ENCODE measurements at regions not wholly inside any gene's neighbourhood (a gene's known extent, or its start where the extent isn't known, plus 50 kb on each side); places are given as distances from the start of the nearest gene placed in this dataset.

GRCh38 chr1:82387012-82387366 lies 586.3 kb downstream of the ADGRL2 start:
- dilution Hi-C loops (cut with HindIII; ENCODE audit: low sequenced_read_pairs, unreplicated experiment) (no loop called here), in situ Hi-C loops (cut with MboI; ENCODE audit: low sequenced_read_pairs) (no loop called here), intact Hi-C loops (cut with micrococcal nuclease) (no loop called here)
- no peak overlapping the region for H4K91ac ChIP-seq (ENCODE audit: insufficient read depth, low read depth, low read length)
- POLR2A ChIA-PET (ENCODE audit: unreplicated experiment): no interaction called here
- DNase-seq (no peak), ATAC-seq (ENCODE audit: low read depth) (no peak)
- no peak overlapping the region for H2BK20ac ChIP-seq (ENCODE audit: low read depth, low read length)
- no peak overlapping the region for H2AFZ ChIP-seq (replicated peaks; ENCODE audit: low read length, poor library complexity)
- no peak overlapping the region for H3K56ac ChIP-seq (ENCODE audit: extremely low read depth, insufficient read depth, low read length)
- no peak for TF ChIP-seq RAD21 (IDR thresholded peaks at IDR 0.05; ENCODE audit: low read length)
- no peak for TF ChIP-seq NFE2L2 (IDR thresholded peaks at IDR 0.05; ENCODE audit: low read depth, low read length)
- no peak for TF ChIP-seq RCOR1 (IDR thresholded peaks at IDR 0.05; ENCODE audit: insufficient replicate concordance, low read length)
- TF ChIP-seq SMC3 (IDR thresholded peaks at IDR 0.05; ENCODE audit: low read depth, low read length): no peak
- no peak for TF ChIP-seq ELK1 (IDR thresholded peaks at IDR 0.05; ENCODE audit: borderline replicate concordance, low read depth, low read length)
- no peak for TF ChIP-seq BHLHE40 (IDR thresholded peaks at IDR 0.05; ENCODE audit: low read depth, low read length)
- TF ChIP-seq MXI1 (IDR thresholded peaks at IDR 0.05; ENCODE audit: borderline replicate concordance, low read depth, low read length): no peak
- TF ChIP-seq POLR2A (IDR thresholded peaks at IDR 0.05; ENCODE audit: low read depth, low read length): no peak
- TF ChIP-seq CHD1 (IDR thresholded peaks at IDR 0.05; ENCODE audit: low read depth, low read length): no peak
- no peak for TF ChIP-seq MAZ (IDR thresholded peaks at IDR 0.05; ENCODE audit: borderline replicate concordance, low read depth, low read length)
- no peak for TF ChIP-seq MAFK (IDR thresholded peaks at IDR 0.05; ENCODE audit: low read depth, low read length)
- no peak for TF ChIP-seq CTCF (conservative IDR thresholded peaks at IDR 0.05; ENCODE audit: low read depth, low read length)
- TF ChIP-seq FOS (IDR thresholded peaks at IDR 0.05; ENCODE audit: low read depth, low read length): no peak
- TF ChIP-seq CEBPB (IDR thresholded peaks at IDR 0.05; ENCODE audit: low read depth, low read length): no peak
- H3K4me3 ChIP-seq (ENCODE audit: insufficient read depth, low read depth, low read length): no peak overlapping the region
- no TSS peak for BruUV-seq (replicated peaks)
- no peak overlapping the region for H3K23ac ChIP-seq (ENCODE audit: low read depth, low read length)
- no peak overlapping the region for H4K5ac ChIP-seq (ENCODE audit: low read depth, low read length)
- no peak overlapping the region for H3K18ac ChIP-seq (ENCODE audit: low read depth, low read length)
- peaks cover 5% of the 10 kb centered on the region for H3K9me3 ChIP-seq (ENCODE audit: control insufficient read depth, insufficient read depth, low read length)
- no peaks in the 10 kb centered on the region for H3K4me1 ChIP-seq (ENCODE audit: control insufficient read depth, insufficient read depth, low read length)
- no peaks in the 10 kb centered on the region for H3K27me3 ChIP-seq (ENCODE audit: control insufficient read depth, insufficient read depth, low read length)
- no peak overlapping the region for H2AK5ac ChIP-seq (ENCODE audit: low read depth, low read length)
- no peak overlapping the region for H3K4ac ChIP-seq (ENCODE audit: low read depth, low read length)
- no CpG with 5 or more reads among the region's 2 CpGs for WGBS, 2 experiments (ENCODE audit: extremely low coverage in 2 of 2, insufficient read length in 1 of 2)
- H4K8ac ChIP-seq (ENCODE audit: low read depth in 2 of 2, low read length in 2 of 2): no peak overlapping the region
- no peak overlapping the region for H2AK9ac ChIP-seq (replicated peaks; ENCODE audit: low read depth, low read length, poor library complexity)
- H3K14ac ChIP-seq (replicated peaks; ENCODE audit: low read depth, low read length): no peak overlapping the region
- no peak overlapping the region for H3K9ac ChIP-seq (ENCODE audit: low read depth, low read length)
- no peaks in the 10 kb centered on the region for H3K9me1 ChIP-seq (ENCODE audit: insufficient read depth, low read length)
- H2BK120ac ChIP-seq (ENCODE audit: low read depth, low read length): no peak overlapping the region
- no peaks in the 10 kb centered on the region for H3K36me3 ChIP-seq (ENCODE audit: control insufficient read depth, insufficient read depth, low read length)
- no peak overlapping the region for H2BK15ac ChIP-seq (ENCODE audit: low read depth, low read length)
- no peaks in the 10 kb centered on the region for H4K20me1 ChIP-seq (ENCODE audit: insufficient read depth, low read length)
- H3K4me2 ChIP-seq (ENCODE audit: low read depth, low read length): no peak overlapping the region
- no peak overlapping the region for H2BK5ac ChIP-seq (ENCODE audit: low read depth, low read length, poor library complexity, severe bottlenecking)
- no peaks in the 10 kb centered on the region for H3K79me1 ChIP-seq (ENCODE audit: low read depth in 1 of 2, low read length in 2 of 2)
- CTCF ChIA-PET: no interaction called here
- no peak overlapping the region for H3K27ac ChIP-seq (ENCODE audit: insufficient read depth, low read length)
